ENCODE measurements at regions not wholly inside any gene's neighbourhood (a gene's known extent, or its start where the extent isn't known, plus 50 kb on each side); places are given as distances from the start of the nearest gene placed in this dataset.

- Histone ChIP-seq H3K36me3 (ENCODE audit: control insufficient read depth in 2 of 2, insufficient read depth in 2 of 2, low read length in 2 of 2) (no peaks in the 10 kb centered on the region), H3K27ac (ENCODE audit: low read length) (no peak overlapping the region), H3K27me3 (ENCODE audit: control insufficient read depth in 1 of 2, insufficient read depth in 2 of 2, low read length in 2 of 2) (no peaks in the 10 kb centered on the region), H3K4me1 (ENCODE audit: control insufficient read depth, insufficient read depth, low read length) (peaks cover 2% of the 10 kb centered on the region), H3K4me3 (ENCODE audit: low read length in 2 of 2) (no peak overlapping the region), H3K9ac (ENCODE audit: low read length in 2 of 2) (no peak overlapping the region), H3K9me3 (ENCODE audit: control insufficient read depth in 2 of 2, low read length in 2 of 2) (no peaks in the 10 kb centered on the region)
Measured at GRCh38 chr1:65042467-65042866, 76.1 kb upstream of the JAK1 start.

GRCh38 chr1:65044411-65044810 lies 78.1 kb upstream of the JAK1 start:
- Histone ChIP-seq H3K4me1 (ENCODE audit: control insufficient read depth, insufficient read depth, low read length) (peaks cover 2% of the 10 kb centered on the region), H3K27ac (ENCODE audit: low read length) (no peak overlapping the region), H3K9me3 (ENCODE audit: control insufficient read depth in 2 of 2, low read length in 2 of 2) (no peaks in the 10 kb centered on the region), H3K9ac (ENCODE audit: low read length in 2 of 2) (no peak overlapping the region), H3K36me3 (ENCODE audit: control insufficient read depth in 2 of 2, insufficient read depth in 2 of 2, low read length in 2 of 2) (peaks cover 0 to 2% of the 10 kb centered on the region in 2 donors), H3K27me3 (ENCODE audit: control insufficient read depth in 1 of 2, insufficient read depth in 2 of 2, low read length in 2 of 2) (no peaks in the 10 kb centered on the region), H3K4me3 (ENCODE audit: low read length in 2 of 2) (no peak overlapping the region)

- peaks cover 0 to 3% of the 10 kb centered on the region in 2 donors for H3K36me3 ChIP-seq (ENCODE audit: control insufficient read depth in 2 of 2, insufficient read depth in 2 of 2, low read length in 2 of 2)
- no peaks in the 10 kb centered on the region for H3K9me3 ChIP-seq (ENCODE audit: control insufficient read depth in 2 of 2, low read length in 2 of 2)
- peaks cover 2% of the 10 kb centered on the region for H3K4me1 ChIP-seq (ENCODE audit: control insufficient read depth, insufficient read depth, low read length)
- H3K4me3 ChIP-seq (ENCODE audit: low read length in 2 of 2) = no peak overlapping the region
- H3K27me3 ChIP-seq (ENCODE audit: control insufficient read depth in 1 of 2, insufficient read depth in 2 of 2, low read length in 2 of 2) = no peaks in the 10 kb centered on the region
- no peak overlapping the region for H3K9ac ChIP-seq (ENCODE audit: low read length in 2 of 2)
- no peak overlapping the region for H3K27ac ChIP-seq (ENCODE audit: low read length)
Measured at GRCh38 chr1:65045022-65045817, 78.9 kb upstream of the JAK1 start.

- Histone ChIP-seq H3K9me3 (ENCODE audit: control insufficient read depth in 2 of 2, low read length in 2 of 2) (no peaks in the 10 kb centered on the region), H3K4me1 (ENCODE audit: control insufficient read depth, insufficient read depth, low read length) (no peaks in the 10 kb centered on the region), H3K9ac (ENCODE audit: low read length in 2 of 2) (no peak overlapping the region), H3K27me3 (ENCODE audit: control insufficient read depth in 1 of 2, insufficient read depth in 2 of 2, low read length in 2 of 2) (no peaks in the 10 kb centered on the region), H3K27ac (ENCODE audit: low read length) (no peak overlapping the region), H3K4me3 (ENCODE audit: low read length in 2 of 2) (no peak overlapping the region), H3K36me3 (ENCODE audit: control insufficient read depth in 2 of 2, insufficient read depth in 2 of 2, low read length in 2 of 2) (peaks cover 0 to 3% of the 10 kb centered on the region in 2 donors)
Measured at GRCh38 chr1:65048335-65048734, 82.0 kb upstream of the JAK1 start.

GRCh38 chr1:65049941-65050713 lies 83.8 kb upstream of the JAK1 start:
- Histone ChIP-seq H3K36me3 (ENCODE audit: control insufficient read depth in 2 of 2, insufficient read depth in 2 of 2, low read length in 2 of 2) (peaks cover 1 to 9% of the 10 kb centered on the region in 2 donors), H3K9ac (ENCODE audit: low read length in 2 of 2) (no peak overlapping the region), H3K9me3 (ENCODE audit: control insufficient read depth in 2 of 2, low read length in 2 of 2) (no peaks in the 10 kb centered on the region), H3K4me3 (ENCODE audit: low read length in 2 of 2) (no peak overlapping the region), H3K4me1 (ENCODE audit: control insufficient read depth, insufficient read depth, low read length) (no peaks in the 10 kb centered on the region), H3K27ac (ENCODE audit: low read length) (no peak overlapping the region), H3K27me3 (ENCODE audit: control insufficient read depth in 1 of 2, insufficient read depth in 2 of 2, low read length in 2 of 2) (no peaks in the 10 kb centered on the region)

- H3K9ac ChIP-seq (ENCODE audit: low read length in 2 of 2) = no peak overlapping the region
- H3K27me3 ChIP-seq (ENCODE audit: control insufficient read depth in 1 of 2, insufficient read depth in 2 of 2, low read length in 2 of 2) = no peaks in the 10 kb centered on the region
- no peaks in the 10 kb centered on the region for H3K9me3 ChIP-seq (ENCODE audit: control insufficient read depth in 2 of 2, low read length in 2 of 2)
- H3K4me1 ChIP-seq (ENCODE audit: control insufficient read depth, insufficient read depth, low read length) = no peaks in the 10 kb centered on the region
- H3K4me3 ChIP-seq (ENCODE audit: low read length in 2 of 2) = no peak overlapping the region
- peaks cover 7 to 14% of the 10 kb centered on the region in 2 donors for H3K36me3 ChIP-seq (ENCODE audit: control insufficient read depth in 2 of 2, insufficient read depth in 2 of 2, low read length in 2 of 2)
- no peak overlapping the region for H3K27ac ChIP-seq (ENCODE audit: low read length)
Measured at GRCh38 chr1:65050735-65051134, 84.4 kb upstream of the JAK1 start.

GRCh38 chr1:65054481-65054880 lies 88.1 kb upstream of the JAK1 start:
- Histone ChIP-seq H3K4me1 (ENCODE audit: control insufficient read depth, insufficient read depth, low read length) (peaks cover 3% of the 10 kb centered on the region), H3K9me3 (ENCODE audit: control insufficient read depth in 2 of 2, low read length in 2 of 2) (no peaks in the 10 kb centered on the region), H3K4me3 (ENCODE audit: low read length in 2 of 2) (no peak overlapping the region), H3K9ac (ENCODE audit: low read length in 2 of 2) (no peak overlapping the region), H3K27ac (ENCODE audit: low read length) (no peak overlapping the region), H3K36me3 (ENCODE audit: control insufficient read depth in 2 of 2, insufficient read depth in 2 of 2, low read length in 2 of 2) (peaks cover 27 to 35% of the 10 kb centered on the region in 2 donors), H3K27me3 (ENCODE audit: control insufficient read depth in 1 of 2, insufficient read depth in 2 of 2, low read length in 2 of 2) (no peaks in the 10 kb centered on the region)

- peaks cover 27 to 33% of the 10 kb centered on the region in 2 donors for H3K36me3 ChIP-seq (ENCODE audit: control insufficient read depth in 2 of 2, insufficient read depth in 2 of 2, low read length in 2 of 2)
- H3K27ac ChIP-seq (ENCODE audit: low read length) = no peak overlapping the region
- no peaks in the 10 kb centered on the region for H3K9me3 ChIP-seq (ENCODE audit: control insufficient read depth in 2 of 2, low read length in 2 of 2)
- H3K9ac ChIP-seq (ENCODE audit: low read length in 2 of 2) = no peak overlapping the region
- peaks cover 4% of the 10 kb centered on the region for H3K4me1 ChIP-seq (ENCODE audit: control insufficient read depth, insufficient read depth, low read length)
- no peaks in the 10 kb centered on the region for H3K27me3 ChIP-seq (ENCODE audit: control insufficient read depth in 1 of 2, insufficient read depth in 2 of 2, low read length in 2 of 2)
- H3K4me3 ChIP-seq (ENCODE audit: low read length in 2 of 2) = no peak overlapping the region
Measured at GRCh38 chr1:65055747-65056146, 89.4 kb upstream of the JAK1 start.

- Histone ChIP-seq H3K9me3 (ENCODE audit: control insufficient read depth in 2 of 2, low read length in 2 of 2) (no peaks in the 10 kb centered on the region), H3K36me3 (ENCODE audit: control insufficient read depth in 2 of 2, insufficient read depth in 2 of 2, low read length in 2 of 2) (peaks cover 27 to 33% of the 10 kb centered on the region in 2 donors), H3K9ac (ENCODE audit: low read length in 2 of 2) (no peak overlapping the region), H3K27ac (ENCODE audit: low read length) (no peak overlapping the region), H3K27me3 (ENCODE audit: control insufficient read depth in 1 of 2, insufficient read depth in 2 of 2, low read length in 2 of 2) (no peaks in the 10 kb centered on the region), H3K4me1 (ENCODE audit: control insufficient read depth, insufficient read depth, low read length) (peaks cover 7% of the 10 kb centered on the region), H3K4me3 (ENCODE audit: low read length in 2 of 2) (no peak overlapping the region)
Measured at GRCh38 chr1:65056234-65056633, 89.9 kb upstream of the JAK1 start.

- Histone ChIP-seq H3K4me3 (ENCODE audit: low read length in 2 of 2) (no peak overlapping the region), H3K9ac (ENCODE audit: low read length in 2 of 2) (no peak overlapping the region), H3K27me3 (ENCODE audit: control insufficient read depth in 1 of 2, insufficient read depth in 2 of 2, low read length in 2 of 2) (no peaks in the 10 kb centered on the region), H3K4me1 (ENCODE audit: control insufficient read depth, insufficient read depth, low read length) (peaks cover 7% of the 10 kb centered on the region), H3K36me3 (ENCODE audit: control insufficient read depth in 2 of 2, insufficient read depth in 2 of 2, low read length in 2 of 2) (peaks cover 27 to 33% of the 10 kb centered on the region in 2 donors), H3K27ac (ENCODE audit: low read length) (no peak overlapping the region), H3K9me3 (ENCODE audit: control insufficient read depth in 2 of 2, low read length in 2 of 2) (no peaks in the 10 kb centered on the region)
Measured at GRCh38 chr1:65056866-65057265, 90.5 kb upstream of the JAK1 start.

Measured in stomach smooth muscle (tissue), 2 donors.